ENCODE measurements at regions not wholly inside any gene's neighbourhood (a gene's known extent, or its start where the extent isn't known, plus 50 kb on each side); places are given as distances from the start of the nearest gene placed in this dataset.

- Histone ChIP-seq H3K4me1 (ENCODE audit: insufficient read depth, low read length) (no peaks in the 10 kb centered on the region), H3K36me3 (ENCODE audit: insufficient read depth, low read length) (no peaks in the 10 kb centered on the region), H3K9ac (ENCODE audit: low read depth, low read length) (no peak overlapping the region), H3K9me3 (ENCODE audit: control insufficient read depth, insufficient read depth, low read length) (no peaks in the 10 kb centered on the region)
These were observed 83.8 kb upstream of the TMEM168 start for GRCh38 chr7:112873831-112874553.

GRCh38 chr7:112869111-112869774, 79.0 kb upstream of the TMEM168 start:
- Histone ChIP-seq H3K9ac (ENCODE audit: low read depth, low read length) (no peak overlapping the region), H3K9me3 (ENCODE audit: control insufficient read depth, insufficient read depth, low read length) (no peaks in the 10 kb centered on the region), H3K4me1 (ENCODE audit: insufficient read depth, low read length) (no peaks in the 10 kb centered on the region), H3K36me3 (ENCODE audit: insufficient read depth, low read length) (no peaks in the 10 kb centered on the region)

GRCh38 chr7:112868609-112869008, 78.4 kb upstream of the TMEM168 start:
- no peaks in the 10 kb centered on the region for H3K36me3 ChIP-seq (ENCODE audit: insufficient read depth, low read length)
- no peaks in the 10 kb centered on the region for H3K4me1 ChIP-seq (ENCODE audit: insufficient read depth, low read length)
- H3K9me3 ChIP-seq (ENCODE audit: control insufficient read depth, insufficient read depth, low read length), result no peaks in the 10 kb centered on the region
- H3K9ac ChIP-seq (ENCODE audit: low read depth, low read length), result no peak overlapping the region

- no peaks in the 10 kb centered on the region for H3K36me3 ChIP-seq (ENCODE audit: insufficient read depth, low read length)
- H3K9ac ChIP-seq (ENCODE audit: low read depth, low read length), result no peak overlapping the region
- no peaks in the 10 kb centered on the region for H3K9me3 ChIP-seq (ENCODE audit: control insufficient read depth, insufficient read depth, low read length)
- no peaks in the 10 kb centered on the region for H3K4me1 ChIP-seq (ENCODE audit: insufficient read depth, low read length)
These were observed 76.2 kb upstream of the TMEM168 start for GRCh38 chr7:112866424-112866823.

- no peaks in the 10 kb centered on the region for H3K36me3 ChIP-seq (ENCODE audit: insufficient read depth, low read length)
- H3K4me1 ChIP-seq (ENCODE audit: insufficient read depth, low read length), result no peaks in the 10 kb centered on the region
- H3K9me3 ChIP-seq (ENCODE audit: control insufficient read depth, insufficient read depth, low read length), result no peaks in the 10 kb centered on the region
- no peak overlapping the region for H3K9ac ChIP-seq (ENCODE audit: low read depth, low read length)
These were observed 74.2 kb upstream of the TMEM168 start for GRCh38 chr7:112864380-112864779.

GRCh38 chr7:112858838-112859237, 68.6 kb upstream of the TMEM168 start:
- no peaks in the 10 kb centered on the region for H3K9me3 ChIP-seq (ENCODE audit: control insufficient read depth, insufficient read depth, low read length)
- H3K36me3 ChIP-seq (ENCODE audit: insufficient read depth, low read length), result no peaks in the 10 kb centered on the region
- no peak overlapping the region for H3K9ac ChIP-seq (ENCODE audit: low read depth, low read length)
- H3K4me1 ChIP-seq (ENCODE audit: insufficient read depth, low read length), result no peaks in the 10 kb centered on the region

- no peaks in the 10 kb centered on the region for H3K36me3 ChIP-seq (ENCODE audit: insufficient read depth, low read length)
- H3K9me3 ChIP-seq (ENCODE audit: control insufficient read depth, insufficient read depth, low read length), result no peaks in the 10 kb centered on the region
- no peaks in the 10 kb centered on the region for H3K4me1 ChIP-seq (ENCODE audit: insufficient read depth, low read length)
- H3K9ac ChIP-seq (ENCODE audit: low read depth, low read length), result no peak overlapping the region
These were observed 65.0 kb upstream of the TMEM168 start for GRCh38 chr7:112855227-112855626.

GRCh38 chr7:112854169-112854568, 64.0 kb upstream of the TMEM168 start:
- Histone ChIP-seq H3K4me1 (ENCODE audit: insufficient read depth, low read length) (no peaks in the 10 kb centered on the region), H3K9me3 (ENCODE audit: control insufficient read depth, insufficient read depth, low read length) (no peaks in the 10 kb centered on the region), H3K36me3 (ENCODE audit: insufficient read depth, low read length) (no peaks in the 10 kb centered on the region)

GRCh38 chr7:112853422-112853821, 63.2 kb upstream of the TMEM168 start:
- no peaks in the 10 kb centered on the region for H3K4me1 ChIP-seq (ENCODE audit: insufficient read depth, low read length)
- no peaks in the 10 kb centered on the region for H3K36me3 ChIP-seq (ENCODE audit: insufficient read depth, low read length)
- no peak overlapping the region for H3K9ac ChIP-seq (ENCODE audit: low read depth, low read length)
- H3K9me3 ChIP-seq (ENCODE audit: control insufficient read depth, insufficient read depth, low read length), result no peaks in the 10 kb centered on the region

More at GRCh38 chr7:112854169-112854568, 64.0 kb upstream of the TMEM168 start:
- H3K9ac ChIP-seq (ENCODE audit: low read depth, low read length), result no peak overlapping the region

GRCh38 chr7:112843151-112843550, 53.0 kb upstream of the TMEM168 start:
- H3K4me1 ChIP-seq (ENCODE audit: insufficient read depth, low read length), result no peaks in the 10 kb centered on the region
- H3K36me3 ChIP-seq (ENCODE audit: insufficient read depth, low read length), result no peaks in the 10 kb centered on the region
- no peaks in the 10 kb centered on the region for H3K9me3 ChIP-seq (ENCODE audit: control insufficient read depth, insufficient read depth, low read length)
- no peak overlapping the region for H3K9ac ChIP-seq (ENCODE audit: low read depth, low read length)

Measured in ES-I3 (cell line).